KOPT-K1 (cell line): ENCODE measurements at regions not wholly inside any gene's neighbourhood (a gene's known extent, or its start where the extent isn't known, plus 50 kb on each side); places are given as distances from the start of the nearest gene placed in this dataset.

Source experiments
- H3K27ac ChIP-seq: fragments of 200-600 bp; sonication (generic); 2 replicates; pipeline ENCODE4 v1.5.1; 2016; ENCODE audit warnings: antibody characterized with exemption, mild to moderate bottlenecking, low read depth, low read length; ENCODE audit not compliant: poor library complexity, severe bottlenecking
- H3K36me3 ChIP-seq: fragments of 200-600 bp; sonication (generic); 2 replicates; pipeline ENCODE4 v1.5.1; 2017; ENCODE audit warnings: antibody characterized with exemption, mild to moderate bottlenecking, low read length, moderate library complexity; ENCODE audit not compliant: insufficient read depth
- H3K9me3 ChIP-seq: fragments of 200-600 bp; sonication (generic); 2 replicates; pipeline ENCODE4 v1.5.1; 2017; ENCODE audit warnings: antibody characterized with exemption, low read length, mild to moderate bottlenecking; ENCODE audit not compliant: insufficient read depth, poor library complexity, severe bottlenecking

DNA sequence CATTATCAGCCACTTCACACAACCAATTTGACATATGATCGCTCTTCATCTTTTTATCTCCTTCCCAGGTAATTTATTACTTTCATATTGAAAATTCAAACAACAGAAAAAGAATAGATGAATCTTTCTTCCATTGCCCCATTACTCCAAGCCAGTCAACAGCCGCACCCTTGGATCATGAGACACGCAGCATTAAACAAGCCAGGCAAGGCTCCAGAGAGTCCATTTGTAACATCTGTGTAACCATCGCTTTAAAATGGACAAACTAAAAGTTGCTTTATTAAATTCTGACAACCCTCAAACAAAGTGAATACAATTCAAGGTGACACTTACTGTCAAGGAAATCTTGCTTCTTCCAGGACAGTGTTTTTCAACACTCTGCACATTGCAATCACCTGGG, 200.3 kb downstream of the EPM2A start:
- no peak overlapping the region for H3K27ac ChIP-seq

GRCh38 chr6:145538989-145539388, 196.3 kb downstream of the EPM2A start:
- Histone ChIP-seq H3K27ac (no peak overlapping the region), H3K36me3 (no peaks in the 10 kb centered on the region), H3K9me3 (no peaks in the 10 kb centered on the region)

More for the DNA sequence above, 200.3 kb downstream of the EPM2A start:
- H3K36me3 ChIP-seq = no peaks in the 10 kb centered on the region
- no peaks in the 10 kb centered on the region for H3K9me3 ChIP-seq

GRCh38 chr6:145539831-145540230, 195.5 kb downstream of the EPM2A start:
- no peaks in the 10 kb centered on the region for H3K36me3 ChIP-seq
- no peaks in the 10 kb centered on the region for H3K9me3 ChIP-seq
- no peak overlapping the region for H3K27ac ChIP-seq

DNA sequence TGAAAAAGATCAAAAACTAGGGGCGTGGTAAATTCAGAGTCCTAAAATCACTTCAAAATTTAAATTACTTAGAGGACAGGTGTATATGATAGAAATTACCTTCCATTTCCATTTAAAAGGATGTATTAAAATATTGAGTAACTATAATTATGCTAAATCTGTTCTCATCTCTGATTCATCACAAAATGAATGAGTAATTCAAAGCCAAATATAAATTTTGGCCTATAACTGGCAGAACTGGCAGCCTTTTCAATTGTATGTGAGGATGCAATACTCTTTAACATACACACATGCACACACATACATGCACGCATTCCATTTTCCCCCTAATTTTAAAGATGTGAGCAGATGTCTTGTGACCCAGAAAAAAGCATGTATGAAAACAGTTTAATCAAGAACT, 194.6 kb downstream of the EPM2A start:
- no peaks in the 10 kb centered on the region for H3K9me3 ChIP-seq

DNA sequence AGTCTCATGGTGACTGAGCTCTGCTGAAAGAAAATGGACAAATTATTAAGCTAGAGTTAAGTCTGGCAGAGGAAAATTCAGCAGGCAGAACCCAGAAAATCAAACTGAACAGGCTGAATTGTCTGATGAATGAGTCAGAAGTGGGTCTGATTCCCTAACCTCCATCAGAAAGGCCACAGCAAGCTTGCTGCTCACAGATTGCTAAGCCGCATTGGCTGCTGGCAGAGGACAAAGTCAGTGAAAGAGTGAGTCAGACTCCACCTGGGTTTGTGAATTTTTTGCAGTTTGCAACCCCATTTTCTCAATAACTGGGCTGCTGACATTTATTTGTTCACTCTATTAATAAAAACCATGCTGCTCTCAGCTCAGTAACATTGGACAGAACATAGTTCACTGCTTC, 191.3 kb downstream of the EPM2A start:
- no peaks in the 10 kb centered on the region for H3K9me3 ChIP-seq
- no peak overlapping the region for H3K27ac ChIP-seq
- H3K36me3 ChIP-seq = no peaks in the 10 kb centered on the region

More for the DNA sequence above, 194.6 kb downstream of the EPM2A start:
- Histone ChIP-seq H3K36me3 (no peaks in the 10 kb centered on the region), H3K27ac (no peak overlapping the region)

GRCh38 chr6:145544514-145544913, 190.8 kb downstream of the EPM2A start:
- no peak overlapping the region for H3K27ac ChIP-seq
- H3K36me3 ChIP-seq = no peaks in the 10 kb centered on the region
- H3K9me3 ChIP-seq = no peaks in the 10 kb centered on the region

DNA sequence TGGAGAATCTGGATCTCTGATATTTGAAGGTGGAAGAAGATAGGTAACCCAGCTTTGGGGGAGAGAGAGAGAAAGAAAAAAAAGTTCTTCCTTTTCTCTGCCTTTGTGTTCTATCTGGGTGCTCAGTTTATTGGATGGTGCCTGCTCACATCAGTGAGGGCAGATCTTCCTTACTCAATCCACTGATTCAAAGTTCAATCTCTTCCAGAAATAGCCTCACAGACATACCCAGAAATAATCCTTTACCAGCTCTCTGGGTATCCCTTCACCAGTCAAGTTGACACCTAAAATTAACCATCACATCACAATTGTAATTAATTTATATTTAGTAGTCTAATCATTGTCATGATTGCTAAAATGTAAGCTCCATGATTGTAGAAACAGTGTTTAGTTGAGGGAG, 189.1 kb downstream of the EPM2A start:
- no peaks in the 10 kb centered on the region for H3K36me3 ChIP-seq
- no peak overlapping the region for H3K27ac ChIP-seq
- H3K9me3 ChIP-seq = no peaks in the 10 kb centered on the region

DNA sequence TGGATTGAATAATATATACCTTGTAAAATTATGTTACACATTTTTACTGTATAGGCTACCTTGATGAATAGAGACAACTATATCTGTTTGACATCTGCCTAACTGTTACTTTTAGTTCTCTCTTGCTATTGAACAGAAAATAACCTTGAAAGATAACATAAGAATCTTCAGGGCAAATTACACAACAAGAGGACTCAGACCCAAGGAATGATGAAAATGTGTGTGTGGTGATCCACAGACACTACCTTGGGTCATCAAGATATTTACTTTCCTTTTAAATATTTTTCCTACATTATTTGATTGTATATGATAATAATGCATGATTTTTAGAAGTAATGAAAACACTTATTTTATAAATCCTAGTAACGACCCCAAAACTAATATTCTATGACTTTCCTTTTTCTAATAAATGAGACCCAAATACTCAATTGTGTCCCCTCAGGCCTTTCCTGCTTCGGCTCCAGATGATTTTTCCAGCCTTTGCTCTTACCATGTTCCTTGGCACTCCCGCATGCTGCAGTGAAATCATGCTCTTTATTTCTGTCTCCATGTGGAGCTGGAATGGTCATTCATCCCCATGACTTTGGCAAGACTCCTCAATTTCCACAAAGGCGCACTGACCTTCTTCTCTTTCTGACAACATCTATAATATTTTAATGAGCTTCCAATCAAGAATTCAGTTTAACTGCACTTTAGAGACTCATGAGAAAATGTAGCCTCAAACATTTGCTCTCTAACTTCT, 187.6 kb downstream of the EPM2A start:
- no peaks in the 10 kb centered on the region for H3K9me3 ChIP-seq
- H3K27ac ChIP-seq = no peak overlapping the region
- H3K36me3 ChIP-seq = no peaks in the 10 kb centered on the region

- Histone ChIP-seq H3K36me3 (no peaks in the 10 kb centered on the region), H3K27ac (no peak overlapping the region), H3K9me3 (no peaks in the 10 kb centered on the region)
Measured at GRCh38 chr6:145548933-145549648, 186.2 kb downstream of the EPM2A start.

DNA sequence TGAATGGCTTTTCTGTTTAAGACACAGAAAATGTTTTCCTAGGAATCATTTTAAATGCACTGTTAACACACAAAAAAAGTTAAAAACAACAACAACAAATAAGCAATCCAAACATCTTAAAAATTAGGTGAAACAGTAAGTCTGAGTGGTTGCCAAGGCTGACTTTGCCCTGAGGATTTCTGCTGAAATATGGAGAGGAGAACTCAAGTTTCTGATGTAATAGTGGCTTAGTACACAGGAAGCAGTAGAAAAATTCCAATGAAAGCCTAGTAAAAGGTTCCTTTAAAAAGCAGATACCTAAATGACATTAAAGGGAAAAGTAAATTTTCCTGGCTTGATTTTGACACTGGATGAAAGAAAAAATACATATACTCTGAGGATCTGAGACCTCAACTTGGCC, 184.2 kb downstream of the EPM2A start:
- no peaks in the 10 kb centered on the region for H3K9me3 ChIP-seq
- no peak overlapping the region for H3K27ac ChIP-seq
- H3K36me3 ChIP-seq = no peaks in the 10 kb centered on the region

GRCh38 chr6:145555084-145555483, 180.2 kb downstream of the EPM2A start:
- Histone ChIP-seq H3K9me3 (no peaks in the 10 kb centered on the region), H3K36me3 (no peaks in the 10 kb centered on the region), H3K27ac (no peak overlapping the region)

GRCh38 chr6:145557474-145557873, 177.8 kb downstream of the EPM2A start:
- H3K27ac ChIP-seq = no peak overlapping the region
- no peaks in the 10 kb centered on the region for H3K36me3 ChIP-seq
- H3K9me3 ChIP-seq = no peaks in the 10 kb centered on the region

- H3K27ac ChIP-seq = no peak overlapping the region
- H3K9me3 ChIP-seq = no peaks in the 10 kb centered on the region
- H3K36me3 ChIP-seq = no peaks in the 10 kb centered on the region
Measured at GRCh38 chr6:145559836-145560235, 175.5 kb downstream of the EPM2A start.

DNA sequence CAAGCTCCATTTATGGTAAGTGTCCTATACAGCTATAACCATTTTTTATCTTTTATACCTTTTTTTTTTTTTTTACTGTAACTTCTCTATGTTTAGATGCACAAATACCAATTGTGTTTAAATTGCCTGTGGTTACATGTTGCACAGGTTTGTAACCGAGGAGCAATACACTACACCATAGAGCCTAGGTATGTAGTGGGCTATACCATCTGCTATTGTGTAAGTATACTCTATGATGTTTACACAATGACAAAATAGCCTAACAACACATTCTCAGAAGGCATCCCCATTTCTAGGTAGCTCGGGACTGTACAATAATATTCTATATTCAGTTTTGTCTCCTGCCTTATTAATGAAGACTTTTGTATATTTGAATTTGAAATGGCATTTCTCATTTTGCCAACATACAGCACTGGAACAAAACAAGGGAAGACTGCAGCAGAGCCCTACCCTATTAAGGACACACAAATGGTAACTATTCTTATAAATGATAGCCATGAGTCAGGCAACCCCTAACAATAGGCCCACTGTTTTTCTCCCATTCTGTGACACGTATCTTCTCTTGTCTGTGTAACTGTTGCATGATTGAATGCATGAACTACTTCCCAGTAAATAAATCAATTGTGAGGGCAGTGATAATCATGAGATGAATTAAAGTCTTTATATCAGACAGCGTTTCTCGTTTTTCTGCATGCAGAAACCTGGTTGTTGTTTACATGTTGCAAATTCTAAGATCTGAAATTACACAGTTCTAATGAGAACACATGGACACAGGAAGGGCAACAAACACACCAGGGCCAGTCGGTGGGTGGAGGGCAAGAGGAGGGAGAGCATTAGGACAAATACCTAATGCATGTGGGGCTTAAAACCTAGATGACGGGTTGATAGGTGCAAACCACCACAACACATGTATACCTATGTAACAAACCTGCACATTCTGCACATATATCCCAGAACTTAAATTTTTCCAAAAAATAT, 173.9 kb downstream of the EPM2A start:
- Histone ChIP-seq H3K9me3 (no peaks in the 10 kb centered on the region), H3K27ac (no peak overlapping the region), H3K36me3 (no peaks in the 10 kb centered on the region)
